ENCODE measurements at regions not wholly inside any gene's neighbourhood (a gene's known extent, or its start where the extent isn't known, plus 50 kb on each side); places are given as distances from the start of the nearest gene placed in this dataset.
A peak's percentile ranks its signal among the peaks of the same experiment; 100 is the strongest.

DNA sequence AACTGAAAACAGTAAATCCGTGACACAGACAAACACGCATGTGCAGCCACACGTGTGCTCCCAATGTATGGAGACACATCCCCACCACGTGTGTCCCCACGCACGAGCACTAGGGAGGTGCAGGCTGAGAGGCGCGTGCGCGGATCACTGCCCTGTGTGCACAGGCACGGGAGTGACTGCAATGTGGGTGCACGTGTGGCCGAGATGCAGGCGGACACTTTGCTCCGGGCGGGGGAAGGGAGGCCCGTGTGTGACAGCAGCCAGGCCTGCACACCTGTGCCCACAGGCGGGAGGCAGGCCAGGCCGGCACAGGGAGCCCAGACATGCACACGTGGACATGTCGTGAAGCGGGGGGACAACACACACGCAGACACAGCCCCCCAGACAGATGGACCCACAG is 77.0 kb downstream of the PTPRS start:
- Histone ChIP-seq H2BK15ac (ENCODE audit: low read depth, low read length) (no peak overlapping the region), H3K4ac (ENCODE audit: low read depth, low read length) (no peak overlapping the region), H3K14ac (ENCODE audit: insufficient read depth, low read length) (no peak overlapping the region; the same call in 1 of the 2 replicates), H2BK120ac (ENCODE audit: low read depth, low read length, poor library complexity, severe bottlenecking) (no peak overlapping the region), H3K79me2 (ENCODE audit: insufficient read depth, low read length) (no peaks in the 10 kb centered on the region), H3K27ac (ENCODE audit: insufficient read length, low read depth, low read length) (no peak overlapping the region), H3K4me2 (ENCODE audit: insufficient read depth, insufficient read length, low read length) (no peak overlapping the region), H4K8ac (replicated peaks; ENCODE audit: insufficient read length, low read depth, low read length) (no peak overlapping the region), H2AFZ (ENCODE audit: low read length) (no peak overlapping the region), H2BK20ac (ENCODE audit: low read depth, low read length, poor library complexity, severe bottlenecking) (no peak overlapping the region), H3K23ac (ENCODE audit: insufficient read length, low read depth, low read length) (no peak overlapping the region), H3K18ac (ENCODE audit: insufficient read length, low read depth, low read length) (no peak overlapping the region), H2BK12ac (ENCODE audit: insufficient read length, low read depth, low read length) (no peak overlapping the region), H3K9me3 (ENCODE audit: control insufficient read depth, low read depth, low read length) (no peaks in the 10 kb centered on the region), H3K9ac (ENCODE audit: extremely low read depth, insufficient read length, low read length) (no peak overlapping the region), H4K91ac (ENCODE audit: insufficient read length, low read depth, low read length) (no peak overlapping the region), H4K5ac (ENCODE audit: insufficient read length, low read depth, low read length) (no peak overlapping the region), H3T11ph (ENCODE audit: low read length) (no peak overlapping the region), H2BK5ac (ENCODE audit: insufficient read length, low read length) (peak overlapping the region; percentile 55), H3K79me1 (ENCODE audit: insufficient read depth, low read depth, low read length, poor library complexity, severe bottlenecking) (no peaks in the 10 kb centered on the region), H2AK5ac (ENCODE audit: insufficient read length, low read length) (no peak overlapping the region), H3K56ac (ENCODE audit: insufficient read length, low read depth, low read length) (peak overlapping the region; percentile 25), H4K20me1 (ENCODE audit: control insufficient read depth, insufficient read depth, insufficient read length) (no peaks in the 10 kb centered on the region), H3K23me2 (ENCODE audit: insufficient read length, low read depth, low read length, poor library complexity, severe bottlenecking) (no peaks in the 10 kb centered on the region), H3K27me3 (ENCODE audit: insufficient read depth, low read length) (no peaks in the 10 kb centered on the region), H3K4me1 (ENCODE audit: insufficient read depth, low read length) (no peaks in the 10 kb centered on the region)
- H3K27me3 Mint-ChIP-seq (ENCODE audit: low read depth) = no peaks in the 10 kb centered on the region
- H3K27ac Mint-ChIP-seq = peak overlapping the region in 1 of 3 experiments; percentile 52; a peak in 1 of 7 replicates
- H3K4me1 Mint-ChIP-seq = no peaks in the 10 kb centered on the region
- no peak overlapping the region for H3K4me3 Mint-ChIP-seq
- no peak for DNase-seq
- WGBS (ENCODE audit: extremely low coverage, insufficient read length, low lambda C conversion rate) = no CpG with 5 or more reads among the region's 23 CpGs
- no peaks in the 10 kb centered on the region; a peak in 1 of 5 replicates for H3K9me3 Mint-ChIP-seq
- TF ChIP-seq, protein P1, sequence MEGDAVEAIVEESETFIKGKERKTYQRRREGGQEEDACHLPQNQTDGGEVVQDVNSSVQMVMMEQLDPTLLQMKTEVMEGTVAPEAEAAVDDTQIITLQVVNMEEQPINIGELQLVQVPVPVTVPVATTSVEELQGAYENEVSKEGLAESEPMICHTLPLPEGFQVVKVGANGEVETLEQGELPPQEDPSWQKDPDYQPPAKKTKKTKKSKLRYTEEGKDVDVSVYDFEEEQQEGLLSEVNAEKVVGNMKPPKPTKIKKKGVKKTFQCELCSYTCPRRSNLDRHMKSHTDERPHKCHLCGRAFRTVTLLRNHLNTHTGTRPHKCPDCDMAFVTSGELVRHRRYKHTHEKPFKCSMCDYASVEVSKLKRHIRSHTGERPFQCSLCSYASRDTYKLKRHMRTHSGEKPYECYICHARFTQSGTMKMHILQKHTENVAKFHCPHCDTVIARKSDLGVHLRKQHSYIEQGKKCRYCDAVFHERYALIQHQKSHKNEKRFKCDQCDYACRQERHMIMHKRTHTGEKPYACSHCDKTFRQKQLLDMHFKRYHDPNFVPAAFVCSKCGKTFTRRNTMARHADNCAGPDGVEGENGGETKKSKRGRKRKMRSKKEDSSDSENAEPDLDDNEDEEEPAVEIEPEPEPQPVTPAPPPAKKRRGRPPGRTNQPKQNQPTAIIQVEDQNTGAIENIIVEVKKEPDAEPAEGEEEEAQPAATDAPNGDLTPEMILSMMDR (conservative IDR thresholded peaks at IDR 0.05) = no peak
- peaks cover 28 to 66% (median 62%) of the 10 kb centered on the region in 3 experiments; a peak in 6 of 7 replicates for H3K36me3 Mint-ChIP-seq (ENCODE audit: insufficient read depth in 1 of 3, low read depth in 3 of 3)
